Activated T-helper 17 cell treated with anti-CD3 and anti-CD28 coated beads, Interleukin-2, amount 50 U/mL, for 72 hours (primary cell): ENCODE measurements at regions not wholly inside any gene's neighbourhood (a gene's known extent, or its start where the extent isn't known, plus 50 kb on each side); places are given as distances from the start of the nearest gene placed in this dataset.

Source experiments
- ATAC-seq: fragments of 150-1000 bp; cut with Tn5 transposase; replicated peaks from 2 replicates; pipeline ENCODE4 v1.10.0; 2021; ENCODE audit warnings: mild to moderate bottlenecking, moderate library complexity
- H3K27ac Mint-ChIP-seq: one replicate; pipeline ENCODE4 v1.8.0; 2022; ENCODE audit warnings: mixed read lengths
- H3K27me3 Mint-ChIP-seq: one replicate; pipeline ENCODE4 v1.8.0; 2022; ENCODE audit warnings: mixed read lengths
- H3K36me3 Mint-ChIP-seq: one replicate; pipeline ENCODE4 v1.8.0; 2022; ENCODE audit warnings: low read depth, mild to moderate bottlenecking, mixed read lengths
- H3K4me1 Mint-ChIP-seq: one replicate; pipeline ENCODE4 v1.8.0; 2022; ENCODE audit warnings: mixed read lengths
- H3K4me3 Mint-ChIP-seq: one replicate; pipeline ENCODE4 v1.8.0; 2022; ENCODE audit warnings: mild to moderate bottlenecking, mixed read lengths
- H3K9me3 Mint-ChIP-seq: one replicate; pipeline ENCODE4 v1.8.0; 2022; ENCODE audit warnings: mixed read lengths

DNA sequence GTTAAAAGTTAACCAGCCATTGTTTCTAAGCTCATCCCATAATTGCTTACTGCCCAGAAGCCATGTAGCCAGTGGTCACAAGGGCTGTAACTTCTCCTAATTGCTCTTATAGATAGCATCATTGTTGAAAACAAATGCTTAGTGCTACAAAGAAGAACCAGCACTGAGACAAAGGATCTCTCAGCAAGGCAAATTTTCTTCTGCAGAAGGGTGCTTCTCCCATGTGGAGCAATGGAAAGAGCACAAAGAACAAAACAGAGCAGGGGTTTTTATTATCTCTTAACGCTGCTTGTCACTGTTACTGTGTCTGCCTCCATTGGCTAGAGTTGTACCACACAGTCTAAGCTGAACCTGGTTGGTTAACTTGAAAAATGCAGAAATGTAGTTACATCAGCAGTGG lies 1036.8 kb downstream of the UQCRFS1 start:
- Mint-ChIP-seq H3K36me3 (no peaks in the 10 kb centered on the region), H3K4me3 (no peak overlapping the region), H3K4me1 (no peaks in the 10 kb centered on the region), H3K27me3 (no peaks in the 10 kb centered on the region), H3K27ac (no peak overlapping the region), H3K9me3 (peaks cover 20% of the 10 kb centered on the region)
- no peak for ATAC-seq

DNA sequence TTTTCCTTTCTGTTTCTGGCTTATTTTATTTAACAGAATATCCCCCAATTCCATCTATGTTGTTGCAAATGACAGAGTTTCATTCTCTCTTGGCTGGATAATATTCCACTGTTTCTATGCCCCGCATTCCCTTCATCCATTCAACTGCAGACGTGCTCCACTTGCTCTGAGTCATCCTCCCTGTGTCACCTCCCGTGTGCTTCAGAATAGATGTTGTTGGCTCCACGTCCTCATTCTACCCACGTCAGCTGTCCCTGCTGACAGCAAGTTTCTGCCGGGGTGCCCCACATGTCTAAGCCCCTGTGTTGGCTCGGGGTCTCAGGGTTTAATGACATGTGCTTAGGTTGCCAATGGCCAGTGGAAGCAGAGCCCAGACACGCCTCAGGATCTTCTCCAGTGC lies 1041.0 kb downstream of the UQCRFS1 start:
- H3K9me3 Mint-ChIP-seq: peaks cover 15% of the 10 kb centered on the region
- ATAC-seq: no peak
- H3K36me3 Mint-ChIP-seq: no peaks in the 10 kb centered on the region

DNA sequence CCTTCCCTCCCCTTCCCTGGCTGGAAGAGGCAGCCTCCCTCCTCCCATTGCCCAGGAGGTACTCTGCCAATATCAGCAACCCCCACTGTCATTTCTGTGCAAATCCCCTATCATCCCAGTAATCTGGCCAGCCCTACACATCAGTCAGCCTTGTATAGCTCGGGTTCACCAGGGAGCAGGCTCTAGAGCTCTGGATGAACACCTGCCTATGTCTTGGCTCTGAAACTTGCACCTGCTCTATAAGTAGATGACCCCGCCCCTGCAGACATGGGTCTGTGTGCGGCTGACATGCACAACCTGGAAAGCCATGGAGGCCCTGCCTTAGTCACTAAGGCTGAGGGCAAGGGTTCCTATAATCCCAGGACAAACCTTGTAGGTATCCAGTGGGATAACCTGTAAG lies 1042.9 kb downstream of the UQCRFS1 start:
- no peak for ATAC-seq
- no peak overlapping the region for H3K27ac Mint-ChIP-seq
- no peaks in the 10 kb centered on the region for H3K27me3 Mint-ChIP-seq
- H3K36me3 Mint-ChIP-seq: no peaks in the 10 kb centered on the region
- H3K4me1 Mint-ChIP-seq: no peaks in the 10 kb centered on the region
- no peak overlapping the region for H3K4me3 Mint-ChIP-seq
- peaks cover 10% of the 10 kb centered on the region for H3K9me3 Mint-ChIP-seq

More for the DNA sequence above, 1041.0 kb downstream of the UQCRFS1 start:
- Mint-ChIP-seq H3K4me1 (no peaks in the 10 kb centered on the region), H3K27ac (no peak overlapping the region), H3K4me3 (no peak overlapping the region), H3K27me3 (no peaks in the 10 kb centered on the region)

DNA sequence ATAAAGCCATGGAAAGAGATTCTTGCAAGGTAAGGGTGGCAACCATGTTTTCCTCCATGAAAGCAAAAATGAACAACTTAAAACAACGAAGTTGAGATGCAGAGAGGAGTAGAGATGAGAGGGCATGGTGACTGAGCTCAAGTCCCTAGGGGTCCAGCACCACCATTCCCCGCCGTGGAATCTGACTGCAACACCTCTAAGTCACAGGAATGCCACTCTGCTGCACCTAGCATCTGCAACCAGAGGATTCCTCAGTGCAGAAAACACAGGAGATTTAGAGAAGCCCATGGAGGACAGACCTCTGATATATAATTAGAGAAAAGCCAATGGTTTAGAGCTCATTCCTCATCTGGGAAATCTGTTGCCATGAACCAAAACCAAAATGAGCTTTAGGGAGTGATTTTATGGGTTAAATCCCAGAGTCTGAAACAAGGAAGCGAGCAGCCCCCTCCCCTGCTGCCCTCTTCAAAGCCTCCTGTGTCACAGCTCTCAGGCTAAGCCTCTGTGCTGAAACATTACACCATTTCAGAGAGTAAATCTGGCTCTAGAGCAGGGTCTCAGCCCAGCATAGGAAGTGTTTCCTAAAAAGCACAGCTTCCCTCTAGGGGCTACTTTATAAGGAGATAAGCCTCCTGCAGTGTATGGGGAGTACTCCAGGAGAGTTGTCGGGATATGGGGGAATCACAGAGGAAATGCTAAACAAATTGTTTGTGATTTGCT lies 1043.6 kb downstream of the UQCRFS1 start:
- no peaks in the 10 kb centered on the region for H3K36me3 Mint-ChIP-seq
- H3K27ac Mint-ChIP-seq: no peak overlapping the region
- peaks cover 10% of the 10 kb centered on the region for H3K9me3 Mint-ChIP-seq
- H3K4me3 Mint-ChIP-seq: no peak overlapping the region
- H3K27me3 Mint-ChIP-seq: no peaks in the 10 kb centered on the region
- H3K4me1 Mint-ChIP-seq: no peaks in the 10 kb centered on the region
- no peak for ATAC-seq

DNA sequence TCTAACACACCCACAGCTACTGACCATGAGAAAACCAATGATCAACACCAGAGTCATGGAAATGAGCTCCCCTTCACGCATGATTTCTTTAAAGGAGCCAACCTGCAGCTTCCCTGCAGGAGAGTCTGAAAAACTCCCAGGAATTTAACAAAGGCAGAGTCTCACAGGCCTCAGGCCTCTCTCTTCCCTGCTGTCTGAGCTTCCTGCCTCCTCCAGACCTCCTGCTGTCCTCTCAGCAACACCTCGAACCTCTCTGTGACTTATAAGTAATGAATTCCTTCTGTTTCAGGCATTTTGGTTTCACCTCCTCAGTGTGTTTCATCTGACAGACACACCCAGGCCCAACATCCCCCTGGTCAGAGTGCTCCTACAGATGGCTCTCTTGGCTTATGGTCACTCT lies 1044.4 kb downstream of the UQCRFS1 start:
- Mint-ChIP-seq H3K36me3 (no peaks in the 10 kb centered on the region), H3K27ac (no peak overlapping the region), H3K4me1 (no peaks in the 10 kb centered on the region), H3K9me3 (peaks cover 10% of the 10 kb centered on the region), H3K27me3 (no peaks in the 10 kb centered on the region), H3K4me3 (no peak overlapping the region)
- ATAC-seq: no peak

DNA sequence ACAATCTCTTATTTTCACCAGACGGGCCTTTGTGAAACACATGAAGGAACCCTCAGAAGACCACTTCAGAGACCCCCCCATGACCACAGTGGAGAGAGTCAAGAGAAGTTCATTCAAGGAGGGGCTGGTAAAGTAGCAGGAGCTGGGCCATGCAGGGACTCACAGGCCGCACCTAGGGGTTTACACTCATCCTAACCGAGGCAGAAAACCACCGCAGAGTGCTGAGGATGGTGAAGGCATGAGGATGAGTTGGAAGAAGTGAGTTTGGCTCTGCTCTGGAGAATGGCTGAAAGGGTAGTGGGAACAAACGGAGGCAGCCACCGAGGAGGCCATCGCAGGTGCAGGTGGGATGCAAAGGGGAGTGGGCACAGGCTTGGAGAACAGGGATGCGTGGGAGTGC lies 1046.9 kb downstream of the UQCRFS1 start:
- Mint-ChIP-seq H3K27me3 (no peaks in the 10 kb centered on the region), H3K27ac (no peak overlapping the region), H3K4me1 (no peaks in the 10 kb centered on the region), H3K36me3 (no peaks in the 10 kb centered on the region), H3K9me3 (peaks cover 11% of the 10 kb centered on the region), H3K4me3 (no peak overlapping the region)
- no peak for ATAC-seq

DNA sequence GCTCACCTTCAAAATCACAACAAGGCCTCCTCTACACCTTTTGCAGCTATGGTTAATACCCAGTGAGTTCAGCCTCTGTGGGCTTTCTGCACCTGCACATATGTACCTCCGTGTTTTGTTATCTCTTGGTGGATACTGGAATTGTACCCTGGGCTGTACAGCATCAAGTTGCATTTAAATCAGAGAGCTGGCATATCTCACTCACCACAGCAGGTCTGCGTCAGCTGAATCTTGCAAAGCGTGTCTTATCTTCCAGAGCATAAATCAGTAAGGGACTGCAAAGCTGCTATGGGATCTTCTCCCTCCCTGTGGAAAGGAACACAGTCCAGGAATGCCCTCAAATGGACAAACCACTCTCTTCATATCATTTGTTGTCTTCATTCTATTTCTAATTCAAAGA lies 1048.7 kb downstream of the UQCRFS1 start:
- Mint-ChIP-seq H3K4me1 (no peaks in the 10 kb centered on the region), H3K36me3 (no peaks in the 10 kb centered on the region), H3K27me3 (no peaks in the 10 kb centered on the region), H3K27ac (no peak overlapping the region), H3K9me3 (peaks cover 15% of the 10 kb centered on the region), H3K4me3 (no peak overlapping the region)
- no peak for ATAC-seq

DNA sequence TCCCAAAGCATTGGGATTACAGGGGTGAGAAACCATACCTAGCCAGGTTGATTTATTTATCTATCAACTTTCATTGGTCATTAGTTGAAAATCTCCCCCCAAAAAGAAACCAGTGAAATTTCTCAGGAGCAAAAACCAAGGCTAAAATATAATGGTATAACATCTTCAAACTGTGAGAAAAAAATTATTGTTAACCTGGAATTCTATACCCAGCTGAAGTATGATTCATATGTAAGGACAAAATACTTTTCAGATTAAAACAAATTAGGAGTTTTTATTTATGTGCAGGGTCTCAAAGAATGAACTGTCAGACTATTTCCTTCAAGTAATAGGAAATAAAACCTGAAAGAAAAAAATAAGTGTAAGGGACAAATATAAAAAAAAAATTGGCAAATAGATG lies 1053.9 kb downstream of the UQCRFS1 start:
- Mint-ChIP-seq H3K27ac (no peak overlapping the region), H3K9me3 (peaks cover 22% of the 10 kb centered on the region), H3K36me3 (no peaks in the 10 kb centered on the region), H3K4me1 (no peaks in the 10 kb centered on the region), H3K4me3 (no peak overlapping the region), H3K27me3 (no peaks in the 10 kb centered on the region)
- no peak for ATAC-seq

DNA sequence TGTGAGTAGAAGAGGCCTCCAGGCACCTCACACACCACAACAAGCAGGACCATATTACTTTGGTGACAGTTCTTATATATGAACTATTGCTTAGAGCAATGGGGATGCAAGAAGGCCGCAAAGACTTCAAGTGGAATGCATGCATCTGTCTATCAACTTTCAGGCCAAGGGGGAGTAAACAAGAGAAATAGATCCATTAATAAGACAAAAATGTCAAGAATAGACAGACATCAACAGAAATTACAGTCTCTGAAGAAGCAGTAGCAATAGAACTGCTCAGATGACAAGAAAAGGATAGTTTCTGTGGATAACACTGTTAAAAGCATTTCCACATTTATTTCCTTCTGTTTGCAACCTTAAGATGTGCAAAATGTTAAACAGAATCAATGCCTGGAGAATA lies 1057.7 kb downstream of the UQCRFS1 start:
- Mint-ChIP-seq H3K27ac (no peak overlapping the region), H3K27me3 (no peaks in the 10 kb centered on the region), H3K36me3 (no peaks in the 10 kb centered on the region), H3K9me3 (peaks cover 16% of the 10 kb centered on the region), H3K4me3 (no peak overlapping the region), H3K4me1 (no peaks in the 10 kb centered on the region)
- no peak for ATAC-seq

DNA sequence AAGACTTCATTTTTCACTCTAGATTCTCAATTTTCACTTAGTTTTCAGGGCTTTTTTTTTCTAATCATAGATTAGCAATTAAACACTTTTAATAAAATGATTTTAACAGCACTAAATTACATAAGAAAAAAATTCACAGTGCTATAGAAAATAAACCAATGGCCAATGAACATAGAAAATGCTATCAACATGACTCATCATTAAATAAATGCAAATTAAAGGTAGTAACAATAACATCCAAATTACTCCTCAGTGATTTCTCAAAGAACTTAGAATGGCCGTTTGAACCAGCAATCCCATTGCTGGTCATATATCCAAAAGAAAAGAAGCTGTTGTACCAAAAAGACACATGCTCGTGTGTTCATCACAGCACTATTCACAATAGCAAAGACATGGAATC lies 1058.9 kb downstream of the UQCRFS1 start:
- H3K36me3 Mint-ChIP-seq: no peaks in the 10 kb centered on the region
- no peaks in the 10 kb centered on the region for H3K27me3 Mint-ChIP-seq
- H3K9me3 Mint-ChIP-seq: peaks cover 12% of the 10 kb centered on the region
- no peak overlapping the region for H3K27ac Mint-ChIP-seq
- ATAC-seq: no peak
- H3K4me3 Mint-ChIP-seq: no peak overlapping the region
- no peaks in the 10 kb centered on the region for H3K4me1 Mint-ChIP-seq

DNA sequence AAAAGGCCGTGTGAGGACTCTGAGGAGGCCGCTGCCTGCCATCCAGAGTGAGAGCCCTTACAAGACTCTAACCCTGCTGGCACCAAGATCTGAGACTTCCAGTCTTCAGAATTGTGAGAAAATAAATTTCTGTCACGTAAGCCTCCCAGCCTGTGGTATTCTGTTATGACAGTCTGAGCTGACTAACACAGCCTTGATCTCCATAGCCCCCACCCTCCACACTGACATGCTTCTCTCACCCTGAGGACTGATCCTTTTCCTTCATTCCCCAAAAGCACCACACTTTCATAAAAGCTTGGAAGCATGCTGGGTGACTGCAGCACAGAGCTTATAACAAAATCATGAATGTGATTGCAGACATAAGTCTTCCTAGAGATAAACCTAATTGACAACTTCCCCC lies 1059.8 kb downstream of the UQCRFS1 start:
- Mint-ChIP-seq H3K36me3 (no peaks in the 10 kb centered on the region), H3K4me3 (no peak overlapping the region), H3K27ac (no peak overlapping the region), H3K27me3 (no peaks in the 10 kb centered on the region), H3K9me3 (peaks cover 11% of the 10 kb centered on the region), H3K4me1 (no peaks in the 10 kb centered on the region)
- ATAC-seq: no peak

DNA sequence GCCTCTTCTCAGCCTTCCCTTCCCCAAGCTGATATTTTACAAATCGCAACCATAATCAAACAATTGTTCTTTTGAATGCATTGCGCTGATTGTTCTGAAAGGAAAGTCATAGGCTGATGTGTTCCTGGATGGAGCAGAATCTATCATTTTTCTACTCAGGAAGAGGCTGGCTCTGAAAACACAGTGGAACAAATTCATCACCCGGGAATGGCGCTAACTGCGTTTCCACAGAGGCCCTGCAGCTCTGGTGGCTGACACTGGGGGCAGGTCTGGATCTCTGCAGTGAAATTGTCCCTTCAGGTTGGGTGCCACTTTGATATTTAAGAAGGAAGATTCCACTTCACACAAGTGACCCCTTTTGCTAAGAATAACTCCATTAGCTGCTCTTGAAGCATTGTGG lies 1060.8 kb downstream of the UQCRFS1 start:
- Mint-ChIP-seq H3K27me3 (no peaks in the 10 kb centered on the region), H3K36me3 (no peaks in the 10 kb centered on the region), H3K9me3 (peaks cover 11% of the 10 kb centered on the region), H3K4me1 (no peaks in the 10 kb centered on the region), H3K27ac (no peak overlapping the region), H3K4me3 (no peak overlapping the region)
- no peak for ATAC-seq

DNA sequence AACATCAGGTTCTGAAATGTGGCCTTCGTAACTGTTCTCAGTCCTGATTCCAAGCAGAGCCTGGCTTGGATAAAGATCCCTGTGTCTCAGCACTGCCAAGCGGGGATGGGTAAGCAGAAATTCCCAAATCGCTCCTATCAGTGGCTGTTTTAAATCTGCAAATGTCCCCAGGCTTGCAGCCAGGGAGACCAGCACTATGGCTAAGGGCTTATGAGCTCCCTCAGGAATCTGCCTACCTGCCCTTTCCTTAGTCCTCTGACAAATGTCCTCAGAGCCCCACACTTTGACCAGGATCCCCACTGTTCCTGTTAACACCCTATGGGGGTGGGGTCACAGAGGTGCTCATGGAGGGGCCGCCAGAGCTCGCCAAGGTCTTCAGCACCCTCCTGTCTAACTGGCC lies 1062.8 kb downstream of the UQCRFS1 start:
- Mint-ChIP-seq H3K4me3 (no peak overlapping the region), H3K36me3 (no peaks in the 10 kb centered on the region), H3K27me3 (no peaks in the 10 kb centered on the region), H3K27ac (no peak overlapping the region), H3K4me1 (no peaks in the 10 kb centered on the region), H3K9me3 (peaks cover 12% of the 10 kb centered on the region)
- ATAC-seq: no peak

DNA sequence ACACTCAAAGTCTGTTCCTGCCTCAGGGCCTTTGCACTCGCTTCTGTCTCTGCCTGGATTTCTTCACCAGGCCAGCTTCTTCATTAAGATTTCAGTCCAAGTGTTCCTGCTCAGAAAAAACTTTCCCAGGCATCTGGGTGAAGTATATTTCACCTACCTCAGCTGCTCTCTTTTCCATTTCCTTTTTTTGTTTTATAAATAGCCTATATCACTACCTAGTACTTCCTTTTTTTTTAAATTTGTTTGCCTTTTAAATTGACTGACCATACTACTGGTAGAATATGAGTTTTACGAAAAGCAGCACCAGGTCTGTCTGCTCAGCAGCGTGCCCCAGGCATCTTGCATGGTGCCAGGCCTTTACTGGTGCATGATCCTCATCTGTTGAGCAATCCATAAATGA lies 1064.4 kb downstream of the UQCRFS1 start:
- Mint-ChIP-seq H3K27ac (no peak overlapping the region), H3K36me3 (no peaks in the 10 kb centered on the region), H3K27me3 (no peaks in the 10 kb centered on the region), H3K4me3 (no peak overlapping the region), H3K4me1 (no peaks in the 10 kb centered on the region), H3K9me3 (peaks cover 16% of the 10 kb centered on the region)
- ATAC-seq: no peak

DNA sequence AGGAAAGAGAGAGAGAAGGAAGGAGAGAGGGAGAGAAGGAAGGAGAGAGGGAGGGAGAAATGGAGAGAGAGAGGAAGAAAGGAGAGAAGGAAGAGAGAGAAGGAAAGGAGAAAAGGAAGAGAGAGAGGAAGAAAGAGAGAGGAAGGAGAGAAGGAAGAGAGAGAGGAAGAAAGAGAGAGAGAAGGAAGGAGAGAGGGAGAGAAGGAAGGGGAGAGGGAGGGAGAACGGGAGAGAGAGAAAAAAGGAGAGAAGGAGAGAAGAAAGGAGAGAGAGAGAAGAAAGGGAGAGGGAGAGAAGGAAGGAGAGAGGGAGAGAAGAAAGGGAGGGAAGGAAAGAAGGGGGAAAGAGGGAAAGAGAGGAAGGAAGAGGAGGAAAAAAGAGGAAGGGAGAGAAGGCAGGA lies 1070.7 kb downstream of the UQCRFS1 start:
- ATAC-seq: no peak
- Mint-ChIP-seq H3K36me3 (no peaks in the 10 kb centered on the region), H3K4me1 (no peaks in the 10 kb centered on the region)

DNA sequence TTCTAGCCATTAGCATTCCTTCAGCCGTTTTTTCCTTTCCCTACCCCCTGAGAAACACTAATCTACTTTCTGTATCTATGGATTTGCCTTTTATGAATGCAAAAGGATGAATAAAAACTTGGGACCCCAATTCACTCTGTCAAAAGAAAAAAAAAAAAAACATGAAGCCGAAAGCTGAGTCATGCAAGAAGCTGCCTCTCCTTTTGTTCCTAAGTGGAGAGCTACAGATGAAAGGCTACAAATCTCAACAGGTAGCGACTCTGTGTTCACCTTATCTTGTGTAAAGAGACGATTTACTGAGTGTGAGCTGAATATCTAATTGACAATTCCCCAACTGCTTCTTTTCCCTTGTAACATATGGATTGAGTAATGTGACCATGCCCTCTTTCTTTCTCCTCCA lies 1072.8 kb downstream of the UQCRFS1 start:
- Mint-ChIP-seq H3K4me1 (no peaks in the 10 kb centered on the region), H3K4me3 (no peak overlapping the region), H3K9me3 (peaks cover 20% of the 10 kb centered on the region), H3K27me3 (no peaks in the 10 kb centered on the region), H3K27ac (no peak overlapping the region), H3K36me3 (no peaks in the 10 kb centered on the region)
- no peak for ATAC-seq

More for the DNA sequence above, 1070.7 kb downstream of the UQCRFS1 start:
- Mint-ChIP-seq H3K27ac (no peak overlapping the region), H3K4me3 (no peak overlapping the region), H3K9me3 (peaks cover 21% of the 10 kb centered on the region), H3K27me3 (no peaks in the 10 kb centered on the region)
